ENCODE measurements at regions not wholly inside any gene's neighbourhood (a gene's known extent, or its start where the extent isn't known, plus 50 kb on each side); places are given as distances from the start of the nearest gene placed in this dataset.

- TF ChIP-seq, protein P1, sequence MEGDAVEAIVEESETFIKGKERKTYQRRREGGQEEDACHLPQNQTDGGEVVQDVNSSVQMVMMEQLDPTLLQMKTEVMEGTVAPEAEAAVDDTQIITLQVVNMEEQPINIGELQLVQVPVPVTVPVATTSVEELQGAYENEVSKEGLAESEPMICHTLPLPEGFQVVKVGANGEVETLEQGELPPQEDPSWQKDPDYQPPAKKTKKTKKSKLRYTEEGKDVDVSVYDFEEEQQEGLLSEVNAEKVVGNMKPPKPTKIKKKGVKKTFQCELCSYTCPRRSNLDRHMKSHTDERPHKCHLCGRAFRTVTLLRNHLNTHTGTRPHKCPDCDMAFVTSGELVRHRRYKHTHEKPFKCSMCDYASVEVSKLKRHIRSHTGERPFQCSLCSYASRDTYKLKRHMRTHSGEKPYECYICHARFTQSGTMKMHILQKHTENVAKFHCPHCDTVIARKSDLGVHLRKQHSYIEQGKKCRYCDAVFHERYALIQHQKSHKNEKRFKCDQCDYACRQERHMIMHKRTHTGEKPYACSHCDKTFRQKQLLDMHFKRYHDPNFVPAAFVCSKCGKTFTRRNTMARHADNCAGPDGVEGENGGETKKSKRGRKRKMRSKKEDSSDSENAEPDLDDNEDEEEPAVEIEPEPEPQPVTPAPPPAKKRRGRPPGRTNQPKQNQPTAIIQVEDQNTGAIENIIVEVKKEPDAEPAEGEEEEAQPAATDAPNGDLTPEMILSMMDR (IDR thresholded peaks at IDR 0.05; ENCODE audit: low read length), result no peak
- TF ChIP-seq EZH2 (IDR thresholded peaks at IDR 0.05; ENCODE audit: borderline replicate concordance, low read length), result no peak
- no peak overlapping the region for H3K9ac ChIP-seq (ENCODE audit: low read length)
- no peaks in the 10 kb centered on the region for H3K36me3 ChIP-seq (ENCODE audit: insufficient read depth, low read length)
- H3K9me3 ChIP-seq (ENCODE audit: low read length), result no peaks in the 10 kb centered on the region
- H3F3A ChIP-seq (ENCODE audit: insufficient read depth, low read length), result no peaks in the 10 kb centered on the region; the same call in 1 of the 2 replicates
- no peaks in the 10 kb centered on the region for H3K9me2 ChIP-seq (ENCODE audit: low read depth, low read length)
- no peaks in the 10 kb centered on the region for H3K27me3 ChIP-seq (ENCODE audit: insufficient read depth, low read length)
- H3K27ac ChIP-seq (ENCODE audit: low read depth, low read length, poor library complexity, severe bottlenecking), result no peak overlapping the region
- no peak overlapping the region for H3K4me3 ChIP-seq (ENCODE audit: low read depth, low read length, poor library complexity, severe bottlenecking)
- H3K4me1 ChIP-seq (ENCODE audit: insufficient read depth, low read length, severe bottlenecking), result no peaks in the 10 kb centered on the region
- no peaks in the 10 kb centered on the region for H4K20me1 ChIP-seq (ENCODE audit: insufficient read depth, low read length)
- H2AFZ ChIP-seq (ENCODE audit: low read length), result no peak overlapping the region
- no peak overlapping the region for H3K4me2 ChIP-seq (ENCODE audit: low read length)
- H3K79me2 ChIP-seq (ENCODE audit: insufficient read depth, low read length), result no peaks in the 10 kb centered on the region
Measured at GRCh38 chr3:163721596-163721995, 1356.7 kb downstream of the SI start.

DNA sequence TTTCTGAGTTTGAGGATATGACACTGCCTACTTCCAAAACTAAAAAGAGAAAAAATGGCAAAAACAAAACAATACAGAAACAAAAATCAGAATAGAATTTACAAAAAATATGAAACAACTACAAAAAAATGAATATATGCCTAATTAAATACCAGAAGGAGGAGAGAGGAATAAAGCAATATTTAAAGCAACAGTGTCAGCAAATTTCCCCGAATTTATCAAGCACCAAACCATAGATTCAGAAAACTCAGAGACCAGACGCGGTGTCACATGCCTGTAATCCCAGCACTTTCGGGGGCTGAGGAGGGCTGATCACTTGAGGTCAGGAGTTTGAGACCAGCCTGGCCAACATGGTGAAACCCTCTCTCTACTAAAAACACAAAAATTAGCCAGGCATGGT, 1360.9 kb downstream of the SI start:
- no peak overlapping the region for H3K4me2 ChIP-seq (ENCODE audit: low read length)
- no peaks in the 10 kb centered on the region for H3K4me1 ChIP-seq (ENCODE audit: insufficient read depth, low read length, severe bottlenecking)
- no peaks in the 10 kb centered on the region for H3K27me3 ChIP-seq (ENCODE audit: insufficient read depth, low read length)
- no peaks in the 10 kb centered on the region for H4K20me1 ChIP-seq (ENCODE audit: insufficient read depth, low read length)
- no peak overlapping the region for H3K4me3 ChIP-seq (ENCODE audit: low read depth, low read length, poor library complexity, severe bottlenecking)
- H3K36me3 ChIP-seq (ENCODE audit: insufficient read depth, low read length), result no peaks in the 10 kb centered on the region
- no peaks in the 10 kb centered on the region for H3F3A ChIP-seq (ENCODE audit: insufficient read depth, low read length)
- H3K79me2 ChIP-seq (ENCODE audit: insufficient read depth, low read length), result no peaks in the 10 kb centered on the region
- no peak overlapping the region for H3K27ac ChIP-seq (ENCODE audit: low read depth, low read length, poor library complexity, severe bottlenecking)
- H3K9ac ChIP-seq (ENCODE audit: low read length), result no peak overlapping the region
- H2AFZ ChIP-seq (ENCODE audit: low read length), result no peak overlapping the region
- no peaks in the 10 kb centered on the region for H3K9me3 ChIP-seq (ENCODE audit: low read length)
- TF ChIP-seq EZH2 (IDR thresholded peaks at IDR 0.05; ENCODE audit: borderline replicate concordance, low read length), result no peak
- TF ChIP-seq, protein P1 (IDR thresholded peaks at IDR 0.05; ENCODE audit: low read length), result no peak
- no peaks in the 10 kb centered on the region for H3K9me2 ChIP-seq (ENCODE audit: low read depth, low read length)

DNA sequence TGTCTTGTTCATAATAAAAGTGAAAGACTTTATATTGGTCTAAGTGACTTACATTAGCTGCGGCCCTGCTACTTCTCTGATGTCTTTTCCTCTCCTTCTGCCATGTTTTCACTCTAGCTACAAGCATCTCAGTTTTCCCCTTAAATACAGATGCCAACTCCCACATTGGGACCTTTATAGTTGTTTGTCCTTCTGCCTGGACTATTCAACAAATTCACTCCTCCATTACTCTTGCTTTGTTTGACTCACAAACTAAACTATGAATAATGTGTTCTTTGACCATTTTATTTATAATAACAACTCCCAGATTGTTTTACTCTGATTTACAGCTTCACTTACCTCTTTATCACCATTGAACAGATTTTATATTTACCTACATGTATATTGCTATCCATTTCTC, 1369.9 kb downstream of the SI start:
- H3K27ac ChIP-seq (ENCODE audit: low read depth, low read length, poor library complexity, severe bottlenecking), result no peak overlapping the region
- H3K9ac ChIP-seq (ENCODE audit: low read length), result no peak overlapping the region
- H3K9me3 ChIP-seq (ENCODE audit: low read length), result no peaks in the 10 kb centered on the region
- no peaks in the 10 kb centered on the region for H3F3A ChIP-seq (ENCODE audit: insufficient read depth, low read length)
- H3K36me3 ChIP-seq (ENCODE audit: insufficient read depth, low read length), result no peaks in the 10 kb centered on the region
- no peaks in the 10 kb centered on the region for H3K4me1 ChIP-seq (ENCODE audit: insufficient read depth, low read length, severe bottlenecking)
- no peak overlapping the region for H3K4me3 ChIP-seq (ENCODE audit: low read depth, low read length, poor library complexity, severe bottlenecking)
- H4K20me1 ChIP-seq (ENCODE audit: insufficient read depth, low read length), result no peaks in the 10 kb centered on the region
- TF ChIP-seq, protein P1 (IDR thresholded peaks at IDR 0.05; ENCODE audit: low read length), result no peak
- no peak for TF ChIP-seq EZH2 (IDR thresholded peaks at IDR 0.05; ENCODE audit: borderline replicate concordance, low read length)
- H3K79me2 ChIP-seq (ENCODE audit: insufficient read depth, low read length), result no peaks in the 10 kb centered on the region
- H3K9me2 ChIP-seq (ENCODE audit: low read depth, low read length), result no peaks in the 10 kb centered on the region
- H2AFZ ChIP-seq (ENCODE audit: low read length), result no peak overlapping the region
- no peak overlapping the region for H3K4me2 ChIP-seq (ENCODE audit: low read length)
- no peaks in the 10 kb centered on the region for H3K27me3 ChIP-seq (ENCODE audit: insufficient read depth, low read length)
